H1 (cell line): ENCODE measurements at regions not wholly inside any gene's neighbourhood (a gene's known extent, or its start where the extent isn't known, plus 50 kb on each side); places are given as distances from the start of the nearest gene placed in this dataset.

Source experiments
- CTCF ChIA-PET: fragments of 300-600 bp; sonication (Branson Sonifier 250); formaldehyde crosslinking; loops from one replicate; lab custom pipeline; 2021; ENCODE audit not compliant: partially characterized antibody; lab: Charles Lee
- POLR2A ChIA-PET: fragments of 300-600 bp; sonication (Branson Sonifier 250); formaldehyde crosslinking; loops from one replicate; lab custom pipeline; 2021; ENCODE audit warnings: inconsistent platforms; ENCODE audit not compliant: partially characterized antibody; lab: Charles Lee
- DNase-seq, 2 experiments: peaks; one replicate each; pipeline versions ENCODE4 v3.0.0 to v3.0.0-alpha.2; 2010 to 2022; ENCODE audit warnings: low spot score in 2 of 2, low read depth in 1 of 2, mixed read lengths in 1 of 2
- FAIRE-seq: peaks from 2 replicates; lab custom pipeline; 2011; peaks lifted over from hg19 to GRCh38; lab: Jason Lieb, UNC
- H2AFZ ChIP-seq: 2 replicates; pipeline ENCODE4 v1.8.1; 2012; ENCODE audit warnings: low read length, inconsistent platforms
- H2AK5ac ChIP-seq: 2 replicates; pipeline ENCODE4 v1.6.1; 2013; ENCODE audit warnings: low read depth, low read length
- H2BK120ac ChIP-seq: replicated peaks from 2 replicates; pipeline ENCODE3; 2013; ENCODE audit warnings: low read depth, low read length, inconsistent platforms
- H2BK12ac ChIP-seq: 2 replicates; pipeline ENCODE4 v1.6.1; 2013; ENCODE audit warnings: low read depth, low read length
- H2BK15ac ChIP-seq: 2 replicates; pipeline ENCODE4 v1.6.1; 2013; ENCODE audit warnings: low read length
- H2BK20ac ChIP-seq: 2 replicates; pipeline ENCODE4 v1.6.1; 2013; ENCODE audit warnings: low read length
- H2BK5ac ChIP-seq: 2 replicates; pipeline ENCODE4 v1.6.1; 2013; ENCODE audit warnings: low read depth, low read length
- H3K14ac ChIP-seq: 2 replicates; pipeline ENCODE4 v1.6.1; 2013; ENCODE audit warnings: inconsistent platforms; ENCODE audit not compliant: insufficient read length
- H3K18ac ChIP-seq: 2 replicates; pipeline ENCODE4 v1.6.1; 2013; ENCODE audit warnings: low read length; ENCODE audit errors: extremely low read depth
- H3K23ac ChIP-seq: 2 replicates; pipeline ENCODE4 v1.6.1; 2013; ENCODE audit warnings: inconsistent platforms; ENCODE audit not compliant: insufficient read length
- H3K23me2 ChIP-seq: 2 replicates; pipeline ENCODE4 v1.6.1; 2013; ENCODE audit warnings: low read depth, low read length
- H3K27ac ChIP-seq: 2 replicates; pipeline ENCODE4 v1.6.1; 2011; ENCODE audit warnings: low read depth, low read length, inconsistent platforms
- H3K27me3 ChIP-seq, 4 experiments: replicated peaks in 1 of 4; 1 replicate in 1 of 4; 2 replicates in 3 of 4; pipeline versions ENCODE4 v1.6.1 to v1.8.1; 2011 to 2013; ENCODE audit warnings: low read length in 3 of 4, mild to moderate bottlenecking in 3 of 4, inconsistent platforms in 2 of 4, mixed read lengths in 2 of 4, moderate library complexity in 1 of 4; ENCODE audit not compliant: control insufficient read depth in 3 of 4, insufficient read depth in 3 of 4; ENCODE audit errors: extremely low read depth in 1 of 4
- H3K36me3 ChIP-seq, 4 experiments: 2 replicates each; pipeline versions ENCODE4 v1.6.1 to v1.8.1; 2011 to 2013; ENCODE audit warnings: mild to moderate bottlenecking in 4 of 4, low read length in 3 of 4, moderate library complexity in 2 of 4, control low read depth in 1 of 4, inconsistent platforms in 1 of 4; ENCODE audit not compliant: insufficient read depth in 4 of 4, control insufficient read depth in 2 of 4
- H3K4ac ChIP-seq: replicated peaks from 2 replicates; pipeline ENCODE3; 2013; ENCODE audit warnings: low read length, low read depth, mixed read lengths, inconsistent platforms; ENCODE audit not compliant: insufficient read length
- H3K4me1 ChIP-seq, 4 experiments: replicated peaks in 1 of 4; 1 replicate in 1 of 4; 2 replicates in 3 of 4; pipeline versions ENCODE4 v1.6.1 to v1.8.1; 2011 to 2013; ENCODE audit warnings: low read length in 3 of 4, inconsistent platforms in 2 of 4, mixed read lengths in 1 of 4; ENCODE audit not compliant: insufficient read depth in 4 of 4, control insufficient read depth in 3 of 4
- H3K4me2 ChIP-seq, 2 experiments: 2 replicates each; pipeline versions ENCODE4 v1.6.1 to v1.8.1; 2011 to 2013; ENCODE audit warnings: low read depth in 2 of 2, low read length in 2 of 2, control low read depth in 1 of 2, inconsistent platforms in 1 of 2, mild to moderate bottlenecking in 1 of 2; ENCODE audit not compliant: insufficient read depth in 1 of 2
- H3K4me3 ChIP-seq, 4 experiments: fragments of 200-600, 300-600 bp in 1 of 4; sonication (generic), shearing (Covaris generic), sonication (Bioruptor Twin) in 1 of 4; 2 replicates each; pipeline versions ENCODE4 v1.5.1 to v1.8.1; 2011 to 2016; ENCODE audit warnings: low read length in 4 of 4, low read depth in 3 of 4, control low read depth in 2 of 4, inconsistent platforms in 2 of 4, mild to moderate bottlenecking in 2 of 4, mixed read lengths in 1 of 4, moderate library complexity in 1 of 4; ENCODE audit not compliant: insufficient read depth in 2 of 4; ENCODE audit errors: extremely low read depth in 1 of 4
- H3K56ac ChIP-seq: replicated peaks from 2 replicates; pipeline ENCODE3; 2013; ENCODE audit warnings: low read depth, mild to moderate bottlenecking, mixed read lengths, low read length, inconsistent platforms; ENCODE audit not compliant: insufficient read length
- H3K79me1 ChIP-seq: 2 replicates; pipeline ENCODE4 v1.6.1; 2013; ENCODE audit warnings: low read depth, low read length, control low read depth
- H3K79me2 ChIP-seq, 2 experiments: 2 replicates each; pipeline versions ENCODE4 v1.6.1 to v1.8.1; 2012 to 2013; ENCODE audit warnings: low read length in 2 of 2, mild to moderate bottlenecking in 2 of 2, inconsistent platforms in 1 of 2; ENCODE audit not compliant: insufficient read depth in 2 of 2, control insufficient read depth in 1 of 2
- H3K9ac ChIP-seq, 4 experiments: replicated peaks in 1 of 4; 1 replicate in 1 of 4; 2 replicates in 3 of 4; pipeline versions ENCODE4 v1.6.1 to v1.8.1; 2011 to 2013; ENCODE audit warnings: low read depth in 3 of 4, low read length in 3 of 4, control low read depth in 2 of 4, mild to moderate bottlenecking in 2 of 4, moderate library complexity in 2 of 4, inconsistent platforms in 1 of 4; ENCODE audit errors: extremely low read depth in 1 of 4
- H3K9me3 ChIP-seq, 2 experiments: 2 replicates each; pipeline versions ENCODE4 v1.6.1 to v1.8.1; 2012 to 2013; ENCODE audit warnings: mild to moderate bottlenecking in 2 of 2, moderate library complexity in 2 of 2, control low read depth in 1 of 2, inconsistent platforms in 1 of 2, low read depth in 1 of 2, low read length in 1 of 2, mixed read lengths in 1 of 2; ENCODE audit not compliant: insufficient read depth in 2 of 2
- H4K20me1 ChIP-seq, 2 experiments: replicated peaks in 1 of 2; 2 replicates each; pipeline versions ENCODE3 to v1.8.1; 2011 to 2013; ENCODE audit warnings: inconsistent platforms in 2 of 2, low read length in 2 of 2, mild to moderate bottlenecking in 1 of 2; ENCODE audit not compliant: insufficient read depth in 2 of 2, control insufficient read depth in 1 of 2
- H4K5ac ChIP-seq: 2 replicates; pipeline ENCODE4 v1.6.1; 2013; ENCODE audit warnings: low read length, low read depth, mixed read lengths, inconsistent platforms; ENCODE audit not compliant: insufficient read length
- H4K8ac ChIP-seq: 2 replicates; pipeline ENCODE4 v1.8.0; 2013; ENCODE audit warnings: mild to moderate bottlenecking, moderate library complexity, low read length, inconsistent platforms; ENCODE audit not compliant: insufficient read depth; ENCODE audit errors: extremely low read depth
- H4K91ac ChIP-seq: replicated peaks from 2 replicates; pipeline ENCODE3; 2013; ENCODE audit warnings: low read length, mixed read lengths, inconsistent platforms; ENCODE audit not compliant: insufficient read length
- ATF3 ChIP-seq: IDR thresholded peaks from 2 replicates; pipeline ENCODE4 v1.6.1; 2011; ENCODE audit warnings: low read depth, mild to moderate bottlenecking, low read length; ENCODE audit not compliant: insufficient read depth
- CREB1 ChIP-seq: IDR thresholded peaks from 2 replicates; pipeline ENCODE4 v1.6.1; 2012; ENCODE audit warnings: inconsistent platforms
- CTCF ChIP-seq, 3 experiments: IDR thresholded peaks; 1 replicate in 2 of 3; 2 replicates in 1 of 3; pipeline versions ENCODE4 v1.5.1 to v1.6.1; 2011; ENCODE audit warnings: low read length in 3 of 3, mild to moderate bottlenecking in 3 of 3, inconsistent platforms in 2 of 3, low read depth in 1 of 3, moderate library complexity in 1 of 3; ENCODE audit not compliant: insufficient read depth in 1 of 3; ENCODE audit errors: control extremely low read depth in 1 of 3
- EP300 ChIP-seq, 2 experiments: IDR thresholded peaks; 1 replicate in 1 of 2; 2 replicates in 1 of 2; pipeline ENCODE4 v1.6.1; 2011 to 2012; ENCODE audit warnings: low read depth in 2 of 2, low read length in 2 of 2, mild to moderate bottlenecking in 2 of 2, borderline replicate concordance in 1 of 2, inconsistent platforms in 1 of 2, moderate library complexity in 1 of 2
- EZH2 ChIP-seq: fragments of 200-600 bp; sonication (generic); IDR thresholded peaks from 2 replicates; pipeline ENCODE4 v1.7.1; 2012; ENCODE audit warnings: low read depth, mild to moderate bottlenecking, moderate library complexity, low read length, inconsistent platforms; ENCODE audit not compliant: severe bottlenecking
- NANOG ChIP-seq: IDR thresholded peaks from 2 replicates; pipeline ENCODE4 v1.6.1; 2011; ENCODE audit warnings: low read length, low read depth, mild to moderate bottlenecking, inconsistent platforms; ENCODE audit not compliant: insufficient read depth, poor library complexity, severe bottlenecking
- RNF2 ChIP-seq: fragments of 200-900, 300-1000 bp; sonication (generic); IDR thresholded peaks from 2 replicates; pipeline ENCODE4 v1.7.1; 2016; ENCODE audit warnings: borderline replicate concordance, low read depth, mild to moderate bottlenecking, antibody characterized with exemption, low read length; ENCODE audit not compliant: poor library complexity, severe bottlenecking; ENCODE audit errors: missing control alignments
- SP2 ChIP-seq: IDR thresholded peaks from 2 replicates; pipeline ENCODE4 v1.6.1; 2012; ENCODE audit warnings: mild to moderate bottlenecking, low read length, inconsistent platforms
- TCF12 ChIP-seq: IDR thresholded peaks from 2 replicates; pipeline ENCODE4 v1.6.1; 2011; ENCODE audit warnings: low read depth, mild to moderate bottlenecking, low read length
- WGBS, 2 experiments: shearing (Covaris generic) in 1 of 2; methylation state at CpG; one replicate each; pipeline versions ENCODE4 v1.1.6 to v1.1.7; 2013 to 2015; ENCODE audit warnings: low lambda C conversion rate in 2 of 2, mixed read lengths in 2 of 2, inconsistent platforms in 1 of 2, low coverage in 1 of 2, missing lambda C conversion rate in 1 of 2; ENCODE audit not compliant: insufficient replicate concordance in 2 of 2, insufficient coverage in 1 of 2, insufficient read length in 1 of 2; ENCODE audit errors: extremely low coverage in 1 of 2, missing lambda C conversion rate in 1 of 2; 5-methylcytosine and 5-hydroxymethylcytosine counted together

- no peak overlapping the region for H3K27ac ChIP-seq
- 4% methylated on average over 4 of the region's 4 CpGs; no CpG with 5 or more reads in 1 of the 2 experiments for WGBS, 2 experiments
- H4K20me1 ChIP-seq: no peaks in the 10 kb centered on the region
- FAIRE-seq: peak; percentile 96
- no peaks in the 10 kb centered on the region for H3K79me2 ChIP-seq
- H2BK15ac ChIP-seq: no peak overlapping the region
- no peak overlapping the region for H3K23ac ChIP-seq
- no peaks in the 10 kb centered on the region for H3K79me1 ChIP-seq
- peak overlapping the region; percentile 38 for H4K5ac ChIP-seq
- H3K9me3 ChIP-seq: no peaks in the 10 kb centered on the region; a peak in 1 of 4 replicates
- H3K18ac ChIP-seq: peak overlapping the region; percentile 64; the same call in 1 of the 2 replicates
- ChIA-PET CTCF (interaction anchor here (1.7 kb wide), 1 partner anchor 28 kb away, joined by 5 read pairs; no protein-coding TSS in a partner anchor), POLR2A (interaction anchor here (0.9 to 3.7 kb wide), 2 partner anchors 9 to 27 kb away, joined by 3 to 20 read pairs; no protein-coding TSS in a partner anchor)
- no peaks in the 10 kb centered on the region for H3K23me2 ChIP-seq
- peak overlapping the region; percentile 94 for H2BK120ac ChIP-seq
- H4K8ac ChIP-seq: no peak overlapping the region
- H2AK5ac ChIP-seq: no peak overlapping the region
- peak; percentile 62 to 82 for DNase-seq
- peak overlapping the region; percentile 71; the same call in 1 of the 2 replicates for H2BK5ac ChIP-seq
- peak overlapping the region in 1 of 4 experiments; percentile 25; a peak in 2 of 8 replicates for H3K4me3 ChIP-seq
- no peak overlapping the region for H3K56ac ChIP-seq
- H2BK12ac ChIP-seq: peak overlapping the region; percentile 41; the same call in 1 of the 2 replicates
- H3K27me3 ChIP-seq: peaks cover 0 to 3% (median 0%) of the 10 kb centered on the region in 4 experiments; a peak in 1 of 7 replicates
- peak overlapping the region; percentile 34 to 57 for H3K4me2 ChIP-seq
- peaks cover 5 to 42% (median 33%) of the 10 kb centered on the region in 4 experiments; a peak in 6 of 7 replicates for H3K4me1 ChIP-seq
- H3K9ac ChIP-seq: no peak overlapping the region
- peak overlapping the region; percentile 82; the same call in 1 of the 2 replicates for H2BK20ac ChIP-seq
- no peak overlapping the region for H2AFZ ChIP-seq
- no peaks in the 10 kb centered on the region for H3K36me3 ChIP-seq
- no peak overlapping the region for H3K14ac ChIP-seq
- no peak overlapping the region for H3K4ac ChIP-seq
- H4K91ac ChIP-seq: peak overlapping the region; percentile 68
- TF ChIP-seq TCF12 (0 out of 2 replicates have a peak, but pooled peaks have one; percentile 66), CREB1 (peak; percentile 14; the same call in 1 of the 2 replicates), RNF2 (no peak), EZH2 (no peak), ATF3 (no peak), CTCF (IDR thresholded peaks at IDR 0.05; ENCODE audit: control extremely low read depth in 1 of 3, insufficient read depth in 1 of 3, low read depth in 1 of 3, low read length in 3 of 3) (no peak), EP300 (IDR thresholded peaks at IDR 0.05; ENCODE audit: borderline replicate concordance in 1 of 2, low read depth in 2 of 2, low read length in 2 of 2) (peak in 1 of 2 experiments; percentile 58; a peak in 1 of 3 replicates), SP2 (no peak), NANOG (peak; percentile 45)
Observed at GRCh38 chr7:24434972-24435371, 138.3 kb upstream of the PALS2 start.
